Testis (tissue), 2 donors: ENCODE measurements at regions not wholly inside any gene's neighbourhood (a gene's known extent, or its start where the extent isn't known, plus 50 kb on each side); places are given as distances from the start of the nearest gene placed in this dataset.

Source experiments
- DNase-seq: peaks from one replicate; pipeline ENCODE4 v3.0.0-alpha.2; 2019
- H3K27ac ChIP-seq, 2 donors: fragments of 200-600 bp; sonication (generic); one replicate each; pipeline ENCODE4 v1.5.1; 2019
- H3K27me3 ChIP-seq: fragments of 200-600 bp; sonication (generic); one replicate; pipeline ENCODE4 v1.5.1; 2019
- H3K36me3 ChIP-seq: fragments of 200-600 bp; sonication (generic); one replicate; pipeline ENCODE4 v1.5.1; 2017; ENCODE audit warnings: low read depth; ENCODE audit errors: missing control alignments
- H3K4me1 ChIP-seq: fragments of 200-600 bp; sonication (generic); one replicate; pipeline ENCODE4 v1.5.1; 2019
- H3K4me3 ChIP-seq, 2 donors: fragments of 200-600 bp; sonication (generic); one replicate each; pipeline ENCODE4 v1.5.1; 2017 to 2019
- H3K9me3 ChIP-seq: fragments of 200-600 bp; sonication (generic); one replicate; pipeline ENCODE4 v1.5.1; 2017
- POLR2A ChIP-seq: fragments of 450-650 bp; IDR thresholded peaks from one replicate; pipeline ENCODE4 v1.6.1; 2017; ENCODE audit warnings: antibody characterized with exemption, mild to moderate bottlenecking, moderate library complexity
- WGBS, 2 donors: methylation state at CpG; one replicate each; pipeline ENCODE4 v1.1.5; 2018; 5-methylcytosine and 5-hydroxymethylcytosine counted together
- intact Hi-C: fragments of 100-400 bp; cut with DNase I; formaldehyde crosslinking; loops from one replicate; pipeline ENCODE4 v1.15.1; 2023; ENCODE audit warnings: low total_unique reads
- TF ChIP-seq, protein P1 (sequence below), 3 experiments: fragments of 450-650 bp in 2 of 3; fragments of 200-600 bp in 1 of 3; sonication (generic) in 1 of 3; IDR thresholded peaks; one replicate each; pipeline ENCODE4 v1.5.1; 2016 to 2019; ENCODE audit warnings: antibody characterized with exemption in 3 of 3, mild to moderate bottlenecking in 2 of 3, moderate library complexity in 1 of 3

DNA sequence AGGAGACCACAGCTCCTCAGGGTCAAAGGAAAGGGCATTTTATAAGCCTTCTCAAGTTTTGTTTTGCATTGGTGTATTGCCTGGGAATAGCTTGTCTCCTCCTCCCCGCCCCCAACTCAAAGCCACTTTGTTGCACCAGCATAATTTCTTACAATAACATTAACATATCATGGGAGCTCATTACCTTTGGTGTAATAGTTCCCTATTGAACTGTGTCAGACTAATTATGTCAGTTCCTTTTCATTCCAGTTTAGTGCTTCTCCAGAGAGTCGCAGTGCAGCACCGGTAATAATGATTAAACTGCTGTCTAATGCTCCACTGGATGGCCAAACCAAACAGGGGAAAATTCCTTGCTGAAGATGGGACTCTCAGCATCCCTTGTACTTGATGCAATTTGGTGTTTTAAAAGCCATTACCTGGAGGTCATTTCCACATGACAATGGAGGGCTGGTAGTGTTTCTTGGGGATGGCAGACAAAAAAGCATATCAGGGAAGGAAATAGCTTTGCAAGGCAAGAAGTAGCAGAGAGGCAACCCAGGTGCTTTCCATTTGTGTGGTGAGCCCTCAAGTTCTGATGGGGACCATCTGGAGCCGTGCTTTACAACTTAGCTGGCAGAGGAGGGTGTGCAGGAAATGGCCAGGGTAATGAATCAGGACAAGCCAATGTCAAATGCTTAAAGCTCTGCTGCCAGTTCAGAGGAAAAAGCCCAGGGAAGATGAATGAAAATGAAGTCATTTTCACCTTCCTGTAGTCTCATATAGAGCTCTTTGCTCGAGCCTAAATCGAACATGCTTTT is 91.5 kb upstream of the NLRP1 start:
- H3K4me3 ChIP-seq = no peak overlapping the region
- H3K27me3 ChIP-seq = no peaks in the 10 kb centered on the region
- no peaks in the 10 kb centered on the region for H3K9me3 ChIP-seq
- no peak overlapping the region for H3K27ac ChIP-seq
- no peak for DNase-seq
- H3K4me1 ChIP-seq = no peaks in the 10 kb centered on the region
- intact Hi-C loops = no loop called here
- TF ChIP-seq, protein P1, sequence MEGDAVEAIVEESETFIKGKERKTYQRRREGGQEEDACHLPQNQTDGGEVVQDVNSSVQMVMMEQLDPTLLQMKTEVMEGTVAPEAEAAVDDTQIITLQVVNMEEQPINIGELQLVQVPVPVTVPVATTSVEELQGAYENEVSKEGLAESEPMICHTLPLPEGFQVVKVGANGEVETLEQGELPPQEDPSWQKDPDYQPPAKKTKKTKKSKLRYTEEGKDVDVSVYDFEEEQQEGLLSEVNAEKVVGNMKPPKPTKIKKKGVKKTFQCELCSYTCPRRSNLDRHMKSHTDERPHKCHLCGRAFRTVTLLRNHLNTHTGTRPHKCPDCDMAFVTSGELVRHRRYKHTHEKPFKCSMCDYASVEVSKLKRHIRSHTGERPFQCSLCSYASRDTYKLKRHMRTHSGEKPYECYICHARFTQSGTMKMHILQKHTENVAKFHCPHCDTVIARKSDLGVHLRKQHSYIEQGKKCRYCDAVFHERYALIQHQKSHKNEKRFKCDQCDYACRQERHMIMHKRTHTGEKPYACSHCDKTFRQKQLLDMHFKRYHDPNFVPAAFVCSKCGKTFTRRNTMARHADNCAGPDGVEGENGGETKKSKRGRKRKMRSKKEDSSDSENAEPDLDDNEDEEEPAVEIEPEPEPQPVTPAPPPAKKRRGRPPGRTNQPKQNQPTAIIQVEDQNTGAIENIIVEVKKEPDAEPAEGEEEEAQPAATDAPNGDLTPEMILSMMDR (IDR thresholded peaks at IDR 0.05) = no peak
- TF ChIP-seq POLR2A = no peak
- WGBS, 2 donors = 38 to 44% methylated on average over 6 of the region's 6 CpGs
- no peaks in the 10 kb centered on the region for H3K36me3 ChIP-seq

DNA sequence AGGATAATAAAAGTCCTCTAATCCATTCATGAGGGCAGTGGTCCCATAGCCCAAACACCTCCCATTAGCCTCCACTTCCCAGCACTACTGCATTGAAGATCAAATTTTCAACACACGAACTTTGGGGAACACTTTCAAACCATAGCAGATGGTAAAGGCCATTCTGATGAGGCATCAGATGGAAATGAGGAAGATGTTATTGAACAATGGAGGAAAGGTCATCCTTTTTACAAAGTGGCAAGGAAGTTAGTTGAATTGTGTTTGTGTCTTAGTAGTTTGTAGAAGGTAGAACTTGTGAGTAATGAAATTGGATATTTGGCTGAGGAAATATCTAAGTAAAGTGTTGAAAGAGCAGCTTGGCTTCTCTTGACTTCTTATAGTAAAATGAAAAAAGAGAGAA is 93.3 kb upstream of the NLRP1 start:
- no peaks in the 10 kb centered on the region for H3K9me3 ChIP-seq
- TF ChIP-seq, protein P1 (IDR thresholded peaks at IDR 0.05) = no peak
- no peak for TF ChIP-seq POLR2A
- H3K4me1 ChIP-seq = no peaks in the 10 kb centered on the region
- H3K36me3 ChIP-seq = no peaks in the 10 kb centered on the region
- WGBS, 2 donors = 72 to 82% methylated on average over 1 of the region's 1 CpG
- DNase-seq = no peak
- no peaks in the 10 kb centered on the region for H3K27me3 ChIP-seq
- intact Hi-C loops = no loop called here
- H3K4me3 ChIP-seq = no peak overlapping the region
- H3K27ac ChIP-seq = no peak overlapping the region

DNA sequence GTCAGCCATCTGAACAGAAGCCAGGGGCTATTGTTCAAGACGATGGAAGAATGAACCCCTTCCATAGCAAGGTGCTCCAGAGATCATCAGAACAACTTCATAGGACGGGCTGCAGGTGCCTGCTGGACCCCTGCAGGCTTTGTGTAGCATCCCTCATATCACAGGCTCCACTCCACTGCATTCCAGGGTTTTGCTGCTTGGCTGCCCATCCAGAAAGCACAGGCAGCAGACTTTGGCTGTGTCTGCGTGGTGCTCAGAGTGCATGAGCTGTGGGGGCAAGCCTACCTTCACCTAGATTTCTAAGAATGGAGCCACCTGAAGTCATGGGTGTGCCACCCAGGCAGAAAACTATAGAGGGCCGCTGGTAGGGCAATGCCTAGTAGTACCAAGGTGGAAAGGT is 93.9 kb upstream of the NLRP1 start:
- TF ChIP-seq, protein P1 (IDR thresholded peaks at IDR 0.05) = no peak
- TF ChIP-seq POLR2A = no peak
- WGBS, 2 donors = 81 to 82% methylated on average over 2 to 4 of the region's 4 CpGs
- H3K4me3 ChIP-seq = no peak overlapping the region
- intact Hi-C loops = no loop called here
- DNase-seq = no peak
- H3K27ac ChIP-seq = no peak overlapping the region
- H3K4me1 ChIP-seq = no peaks in the 10 kb centered on the region
- no peaks in the 10 kb centered on the region for H3K27me3 ChIP-seq
- H3K9me3 ChIP-seq = no peaks in the 10 kb centered on the region
- no peaks in the 10 kb centered on the region for H3K36me3 ChIP-seq

DNA sequence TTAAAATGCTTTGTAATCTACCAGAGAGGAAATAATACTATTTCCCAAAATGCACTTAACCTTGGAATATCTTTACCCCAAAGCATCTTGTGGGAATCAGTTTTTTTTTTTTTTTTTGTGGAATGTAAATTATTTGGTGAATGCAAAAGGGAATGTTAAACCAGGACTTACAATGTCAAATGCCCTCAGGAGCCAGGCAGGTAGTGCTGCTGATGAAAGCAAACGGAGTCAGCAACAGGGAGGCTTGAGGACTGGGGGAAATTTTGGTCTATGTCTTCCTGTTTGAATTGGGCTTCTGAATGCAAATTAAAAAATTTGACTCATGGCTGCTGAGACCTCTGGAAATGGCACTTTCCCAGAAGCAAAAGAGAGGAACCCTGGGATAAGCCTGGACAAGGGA is 96.5 kb upstream of the NLRP1 start:
- intact Hi-C loops = no loop called here
- Histone ChIP-seq H3K27ac (no peak overlapping the region), H3K4me3 (no peak overlapping the region), H3K36me3 (no peaks in the 10 kb centered on the region), H3K4me1 (no peaks in the 10 kb centered on the region), H3K9me3 (no peaks in the 10 kb centered on the region), H3K27me3 (no peaks in the 10 kb centered on the region)
- TF ChIP-seq POLR2A = no peak
- TF ChIP-seq, protein P1 (IDR thresholded peaks at IDR 0.05) = no peak
- no peak for DNase-seq
- WGBS, 2 donors = 47 to 50% methylated on average over 1 of the region's 1 CpG

DNA sequence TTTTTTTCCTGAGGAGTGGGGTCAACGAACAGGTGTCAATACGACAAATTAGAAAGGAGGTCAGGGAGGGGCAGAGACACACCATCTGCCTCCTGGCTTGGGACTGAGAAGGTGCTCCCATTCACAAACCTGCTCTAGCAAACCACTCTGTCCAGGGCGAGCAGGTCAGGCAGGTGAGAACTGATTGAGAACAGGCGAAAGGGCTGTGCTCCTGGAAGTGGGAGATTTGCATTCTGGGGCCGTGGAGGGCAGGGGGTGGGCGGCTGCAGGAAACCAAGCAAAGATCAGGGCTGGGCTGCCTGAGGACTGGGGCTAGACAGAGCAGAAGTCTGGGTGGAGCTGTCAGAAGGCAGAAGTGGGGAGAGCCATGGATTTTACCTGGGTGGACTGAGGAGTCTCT is 98.9 kb upstream of the NLRP1 start:
- Histone ChIP-seq H3K27me3 (no peaks in the 10 kb centered on the region), H3K4me1 (no peaks in the 10 kb centered on the region), H3K4me3 (no peak overlapping the region), H3K27ac (no peak overlapping the region), H3K9me3 (no peaks in the 10 kb centered on the region), H3K36me3 (no peaks in the 10 kb centered on the region)
- WGBS, 2 donors = 45 to 64% methylated on average over 6 of the region's 6 CpGs
- intact Hi-C loops = no loop called here
- TF ChIP-seq POLR2A = no peak
- TF ChIP-seq, protein P1 (IDR thresholded peaks at IDR 0.05) = no peak
- no peak for DNase-seq
